Prostate gland (tissue), 2 donors: ENCODE measurements at regions not wholly inside any gene's neighbourhood (a gene's known extent, or its start where the extent isn't known, plus 50 kb on each side); places are given as distances from the start of the nearest gene placed in this dataset.

Experiments
- CTCF ChIP-seq, 4 experiments: fragments of 200-600 bp in 2 of 4; fragments of 450-650 bp in 2 of 4; sonication (generic) in 2 of 4; IDR thresholded peaks; 1 replicate in 3 of 4; 2 replicates in 1 of 4; pipeline ENCODE4 v1.5.1; 2016 to 2019; ENCODE audit warnings: antibody characterized with exemption in 4 of 4, mild to moderate bottlenecking in 2 of 4, moderate library complexity in 2 of 4
- POLR2A ChIP-seq: fragments of 450-650 bp; IDR thresholded peaks from one replicate; pipeline ENCODE4 v1.6.1; 2016; ENCODE audit warnings: antibody characterized with exemption, mild to moderate bottlenecking
- POLR2AphosphoS5 ChIP-seq: sonication (generic); formaldehyde crosslinking; IDR thresholded peaks from one replicate; pipeline ENCODE4 v1.6.1; 2017; ENCODE audit warnings: antibody characterized with exemption

GRCh38 chr14:105629886-105630215, 103.5 kb downstream of the TMEM121 start:
- no peak for TF ChIP-seq POLR2A
- no peak for TF ChIP-seq CTCF (IDR thresholded peaks at IDR 0.05)
- TF ChIP-seq POLR2AphosphoS5: no peak
